ENCODE measurements at regions not wholly inside any gene's neighbourhood (a gene's known extent, or its start where the extent isn't known, plus 50 kb on each side); places are given as distances from the start of the nearest gene placed in this dataset.

DNA sequence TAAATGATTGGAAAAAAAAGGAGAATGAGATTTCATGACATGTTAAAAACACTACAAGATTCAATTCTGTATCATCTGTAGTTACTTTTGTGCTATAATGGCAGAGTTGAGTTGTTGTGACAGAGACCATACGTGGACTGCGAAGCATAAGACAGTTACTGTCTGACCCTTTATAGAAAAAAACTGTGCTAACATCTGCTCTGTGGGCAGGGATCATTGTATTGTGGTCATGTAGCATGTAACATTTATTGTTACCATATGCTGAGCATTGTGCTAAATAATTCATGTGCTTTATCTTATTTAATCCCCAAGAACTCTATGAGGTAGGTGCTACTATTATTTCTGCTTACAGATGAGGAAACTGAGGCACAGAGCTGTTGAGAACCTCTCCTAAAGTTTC lies 147.3 kb upstream of the HMHB1 start:
- no peak for DNase-seq (ENCODE audit: low spot score)

DNA sequence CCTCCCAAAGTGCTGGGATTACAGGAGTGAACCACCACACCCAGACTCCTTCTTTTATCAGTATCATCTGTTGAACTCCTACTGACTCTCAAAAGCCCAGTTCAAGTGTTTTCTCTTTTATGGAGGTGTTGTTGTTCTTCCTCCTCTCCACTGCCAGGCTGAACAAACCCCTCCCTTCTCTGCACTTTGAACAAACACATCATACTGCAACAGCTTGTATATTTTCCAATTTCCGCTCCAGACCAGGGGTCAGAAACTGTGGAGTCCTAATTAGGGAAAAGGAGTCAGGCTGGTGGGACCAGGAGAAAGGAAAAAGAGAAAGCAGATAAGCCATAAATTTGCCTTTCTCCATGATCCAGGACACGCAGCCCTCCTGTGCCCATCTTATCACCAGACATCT lies 148.1 kb upstream of the HMHB1 start:
- no peak for DNase-seq (ENCODE audit: low spot score)

DNA sequence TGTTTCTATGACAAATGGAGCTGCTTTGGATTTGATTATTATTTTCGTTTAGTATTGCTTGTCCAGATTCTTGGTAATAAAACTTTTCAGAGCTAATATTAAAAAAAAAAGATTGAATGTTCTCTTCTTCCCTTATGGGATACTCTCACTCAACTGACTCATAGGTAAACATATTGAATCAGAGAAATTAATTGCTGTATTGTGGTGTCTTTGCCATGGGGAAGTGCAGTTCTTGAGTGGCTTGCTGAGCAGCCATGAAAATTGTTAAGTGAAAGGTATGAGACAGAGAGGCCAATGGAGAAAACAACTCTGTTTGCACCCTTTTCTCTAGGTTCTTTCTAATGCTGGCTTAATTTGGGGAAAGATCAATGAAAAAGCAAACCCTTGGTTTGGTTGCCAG lies 149.9 kb upstream of the HMHB1 start:
- DNase-seq (ENCODE audit: low spot score), result no peak

GRCh38 chr5:143660625-143661024 lies 151.3 kb upstream of the HMHB1 start:
- DNase-seq (ENCODE audit: low spot score), result no peak

DNA sequence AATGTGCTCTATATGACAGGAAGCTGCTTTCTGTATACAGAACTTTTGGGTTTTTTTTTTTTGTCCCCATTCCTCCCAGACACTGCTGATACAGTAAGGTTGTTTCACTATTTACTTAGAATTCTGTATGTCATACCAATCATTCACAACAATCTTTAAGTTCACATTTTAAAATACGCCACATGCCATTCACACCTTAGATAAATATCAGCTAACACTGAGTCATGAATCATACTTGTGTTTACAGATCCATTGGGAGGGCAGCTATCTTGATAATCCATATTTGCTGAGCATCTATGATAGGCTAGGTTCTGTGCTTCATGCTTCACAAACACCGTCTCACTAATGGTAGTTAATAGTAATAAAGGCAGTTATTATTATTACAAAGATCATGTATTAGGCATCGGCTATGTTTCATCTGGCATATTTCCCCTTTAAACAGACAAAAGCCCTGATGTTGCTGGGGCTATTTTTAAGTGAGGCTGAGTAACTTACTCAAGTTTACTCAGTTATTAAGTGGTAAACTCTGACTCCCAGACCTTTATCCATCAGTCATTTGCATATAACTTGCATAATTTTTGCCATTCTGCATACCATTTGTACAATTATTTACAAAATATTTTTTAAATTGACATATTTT lies 152.2 kb upstream of the HMHB1 start:
- no peak for DNase-seq (ENCODE audit: low spot score)

DNA sequence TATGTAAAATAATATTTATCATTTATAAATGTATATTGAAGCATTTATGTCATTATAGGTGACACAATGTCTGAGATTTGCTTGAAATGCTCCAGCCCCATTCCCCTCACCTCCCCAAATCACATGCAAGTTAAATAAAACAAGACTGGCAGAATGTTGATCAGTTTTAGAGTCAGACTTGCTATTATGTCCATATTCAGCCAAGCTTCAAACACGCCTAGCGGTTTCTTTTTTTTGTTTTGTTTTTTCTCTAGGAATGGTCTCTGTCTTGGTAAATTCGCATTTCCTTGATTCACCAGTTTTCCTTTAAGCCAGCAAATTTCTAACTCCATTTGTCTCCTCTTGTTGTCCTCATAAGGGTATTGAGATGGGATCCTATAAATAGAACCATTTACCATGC lies 153.0 kb upstream of the HMHB1 start:
- no peak for DNase-seq (ENCODE audit: low spot score)

- DNase-seq (ENCODE audit: low spot score), result no peak
Observed at GRCh38 chr5:143657647-143658285, 154.2 kb upstream of the HMHB1 start.

- DNase-seq (ENCODE audit: low spot score), result no peak
Observed at GRCh38 chr5:143653766-143654282, 158.1 kb upstream of the HMHB1 start.

DNA sequence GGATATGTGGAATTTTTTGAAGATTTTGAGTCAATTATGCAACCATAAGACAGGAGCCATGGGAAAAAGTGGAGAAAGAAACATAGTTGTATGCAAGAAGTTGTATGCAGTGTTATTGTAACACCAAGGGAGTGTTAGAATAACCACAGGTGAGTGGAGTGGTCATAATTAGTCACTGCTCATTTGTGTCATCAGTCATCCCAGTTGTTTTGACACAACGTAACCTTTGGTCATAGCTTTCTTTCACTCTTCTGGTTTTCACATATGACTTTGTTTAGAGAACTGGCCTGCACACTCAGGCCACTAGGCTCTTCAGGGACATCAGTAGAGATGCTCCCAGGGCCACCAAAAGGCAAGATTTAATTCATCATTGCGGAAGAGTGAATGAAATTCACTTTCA lies 158.7 kb upstream of the HMHB1 start:
- DNase-seq (ENCODE audit: low spot score), result no peak

DNA sequence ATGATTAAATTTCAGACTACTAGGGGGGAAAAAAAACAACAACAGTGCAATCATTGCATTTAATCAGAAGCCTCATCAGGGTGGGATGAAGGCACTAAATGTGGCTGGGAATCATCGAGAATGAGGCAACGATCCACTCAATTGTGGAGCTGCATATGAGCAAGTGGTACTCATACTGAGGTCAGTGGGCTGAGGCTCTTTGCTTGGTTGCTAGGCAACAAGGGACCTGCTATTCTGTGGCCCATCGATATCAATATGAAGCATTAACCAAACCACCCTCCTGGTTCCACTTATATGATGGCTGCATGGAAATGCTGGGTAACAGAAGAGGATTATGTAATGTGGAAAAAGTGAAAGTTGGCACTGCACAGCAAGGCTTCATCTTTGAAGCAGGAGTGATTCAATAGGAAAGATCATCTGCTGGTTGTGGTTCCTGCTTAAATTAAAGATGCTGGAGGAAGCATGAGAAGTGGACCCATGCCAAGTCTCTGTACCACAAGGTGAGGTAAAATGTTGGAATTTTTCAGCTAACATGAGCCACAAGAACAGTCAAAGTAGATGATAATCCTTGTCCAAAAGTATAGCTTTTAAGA lies 159.8 kb upstream of the HMHB1 start:
- DNase-seq (ENCODE audit: low spot score), result no peak

DNA sequence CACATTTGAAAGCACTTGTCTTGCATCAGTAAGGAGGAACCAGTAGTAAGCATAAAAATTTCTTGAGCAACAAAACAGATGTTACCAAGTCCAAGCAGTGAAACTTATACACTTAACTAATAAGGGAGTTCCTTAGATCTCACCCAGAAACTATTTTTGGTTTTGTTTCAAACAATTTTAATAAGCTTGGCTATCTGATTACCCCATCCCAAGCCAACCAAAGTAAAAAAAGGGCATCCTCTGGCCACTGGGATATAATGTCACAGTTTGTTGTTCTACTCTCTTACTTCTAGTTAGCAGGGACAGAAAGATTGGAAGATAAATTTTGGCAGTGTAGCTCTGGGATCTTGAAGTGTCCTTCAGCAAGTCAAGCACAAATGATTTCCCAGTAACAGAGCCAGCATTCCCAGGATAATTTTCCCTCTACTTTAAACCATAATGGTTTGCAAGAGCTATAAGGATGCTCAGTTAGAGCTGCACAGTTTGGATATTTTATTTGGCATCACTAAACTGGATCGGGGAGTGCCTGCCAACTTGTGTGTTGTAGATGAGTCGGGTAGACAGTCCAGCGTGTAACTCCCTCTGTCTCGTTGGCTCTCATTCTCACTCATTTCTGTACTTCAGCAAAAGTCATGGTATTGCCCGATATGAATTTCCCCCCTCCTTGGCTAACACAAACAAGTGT lies 161.9 kb upstream of the HMHB1 start:
- DNase-seq (ENCODE audit: low spot score), result no peak

DNA sequence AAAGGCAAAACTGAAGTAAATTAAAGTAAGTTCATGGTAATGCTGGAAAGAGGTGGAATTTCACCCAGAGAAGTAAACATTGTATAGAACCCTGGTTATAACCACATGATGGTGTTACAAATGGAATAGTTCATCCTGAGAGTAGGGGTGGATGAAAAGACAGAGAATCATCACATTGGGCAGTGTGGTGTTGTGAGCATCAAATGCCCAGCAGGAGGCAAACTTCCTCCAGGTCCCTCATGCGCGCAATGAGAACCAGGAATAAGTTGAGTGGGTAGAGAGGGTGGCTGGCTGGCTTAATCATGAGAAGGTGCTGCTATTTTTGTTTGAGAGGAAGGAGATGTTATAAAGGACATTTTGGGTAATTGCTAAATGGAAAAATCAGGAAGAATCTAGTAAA lies 163.3 kb upstream of the HMHB1 start:
- DNase-seq (ENCODE audit: low spot score), result no peak

DNA sequence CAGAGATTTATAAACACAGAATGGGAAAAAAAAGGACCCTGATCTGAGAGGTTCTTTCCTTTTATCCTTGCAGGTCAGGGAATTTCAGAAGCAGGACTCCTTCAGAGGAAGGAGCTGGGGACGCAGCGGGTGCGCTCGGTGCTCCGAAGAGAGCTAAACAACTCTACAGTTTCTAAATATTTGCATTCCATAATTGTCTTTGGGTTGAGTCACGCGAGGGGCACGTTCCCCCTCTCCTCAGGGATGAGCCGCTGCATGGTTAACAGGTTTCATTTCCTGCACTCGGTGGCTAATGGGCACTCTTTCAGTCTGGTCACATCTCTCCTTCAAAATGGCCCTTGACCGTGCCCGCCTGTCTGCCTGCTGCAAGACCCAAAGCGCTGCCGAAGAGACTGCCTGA lies 165.0 kb upstream of the HMHB1 start:
- DNase-seq (ENCODE audit: low spot score), result no peak

DNA sequence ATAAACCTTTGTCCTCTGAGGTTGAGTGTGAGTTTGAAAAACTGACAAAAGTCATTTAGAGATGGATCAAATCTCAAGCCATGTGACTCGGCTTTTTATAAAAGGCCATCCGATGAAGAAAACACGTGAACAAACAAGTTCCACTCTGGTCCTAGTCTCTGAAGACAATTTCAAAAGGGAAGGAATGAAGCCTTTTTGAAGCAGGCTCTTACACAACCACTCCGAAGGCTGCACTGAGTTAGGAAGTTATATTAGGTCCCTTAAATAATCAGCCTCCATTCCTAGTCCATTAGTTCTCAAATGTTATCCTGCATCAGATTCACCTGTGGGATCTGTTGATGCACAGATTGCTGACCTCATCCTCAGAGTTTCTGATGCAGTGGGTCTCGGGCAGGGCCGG lies 166.6 kb upstream of the HMHB1 start:
- DNase-seq (ENCODE audit: low spot score), result no peak

DNA sequence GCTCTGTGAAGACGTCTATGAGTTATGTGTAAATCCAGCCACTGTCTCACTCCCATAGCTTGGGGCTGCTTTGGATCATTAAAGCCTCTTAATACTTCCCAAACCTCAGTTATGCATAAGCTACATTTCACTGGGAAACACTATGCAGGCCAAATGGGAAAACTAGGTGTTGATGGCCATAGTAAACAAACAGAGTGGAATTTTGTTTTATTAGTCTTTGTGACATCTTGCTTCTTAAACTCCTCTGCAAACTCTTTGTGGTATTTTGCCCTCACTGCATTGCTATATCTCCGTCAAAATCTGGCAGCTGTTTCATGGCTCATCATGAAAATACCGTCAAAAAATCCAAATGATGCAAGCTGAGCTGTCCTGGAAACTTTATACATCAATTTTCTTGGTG lies 167.2 kb upstream of the HMHB1 start:
- DNase-seq (ENCODE audit: low spot score), result no peak

GRCh38 chr5:143642791-143643190 lies 169.2 kb upstream of the HMHB1 start:
- peak; percentile 26 for DNase-seq (ENCODE audit: low spot score)

- no peak for DNase-seq (ENCODE audit: low spot score)
Observed at GRCh38 chr5:143641549-143642355, 170.2 kb upstream of the HMHB1 start.

- no peak for DNase-seq (ENCODE audit: low spot score)
Observed at GRCh38 chr5:143638654-143639053, 173.3 kb upstream of the HMHB1 start.

- peak; percentile 22 for DNase-seq (ENCODE audit: low spot score)
Observed at GRCh38 chr5:143636931-143637528, 174.9 kb upstream of the HMHB1 start.

DNA sequence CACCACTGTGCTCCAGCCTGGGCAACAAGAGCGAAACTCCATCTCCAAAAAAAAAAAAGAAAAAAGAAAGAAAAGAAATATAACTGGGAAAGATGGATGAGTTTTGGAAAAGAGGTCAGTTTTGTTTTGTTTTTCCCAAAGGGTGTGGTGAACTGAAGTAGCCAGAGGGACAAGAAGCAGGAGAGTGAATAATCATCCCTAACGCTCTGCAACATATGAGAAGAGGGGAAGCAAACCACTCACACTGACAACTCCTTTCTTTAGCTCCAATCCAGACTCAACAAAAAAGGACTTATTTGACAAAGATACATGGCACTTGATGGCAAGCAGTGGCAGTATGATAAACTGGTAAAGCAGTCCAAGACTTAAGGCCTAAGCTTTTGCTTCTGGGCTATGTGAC lies 176.1 kb upstream of the HMHB1 start:
- DNase-seq (ENCODE audit: low spot score), result no peak

DNA sequence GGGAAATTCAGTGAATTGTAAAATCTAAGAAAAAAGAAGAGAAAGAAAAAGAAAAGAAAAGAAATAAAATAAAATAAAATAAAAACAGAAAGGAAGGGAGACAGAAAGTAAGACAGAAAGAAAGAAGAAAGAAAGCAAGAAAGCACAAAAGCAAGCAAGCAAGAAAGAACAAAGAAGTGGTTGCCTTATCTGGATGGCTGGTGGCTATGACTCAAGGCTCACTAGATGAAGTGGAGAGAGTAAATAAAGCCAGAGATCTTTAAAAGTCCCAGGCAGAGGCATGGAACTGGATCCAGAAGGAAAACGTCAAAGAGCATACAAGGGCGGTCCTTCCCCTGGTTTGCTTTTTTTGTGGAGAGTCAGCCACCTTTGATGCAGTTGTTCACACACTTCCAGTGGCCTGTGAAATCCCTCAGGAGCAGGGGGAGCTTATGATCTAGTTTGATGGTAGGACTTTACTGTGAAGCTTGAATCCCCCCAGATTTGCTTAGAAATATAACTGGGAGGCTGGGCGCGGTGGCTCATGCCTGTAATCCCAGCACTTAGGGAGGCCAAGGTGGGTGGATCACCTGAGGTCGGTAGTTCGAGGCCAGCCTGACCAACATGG lies 176.7 kb upstream of the HMHB1 start:
- peak; percentile 39 for DNase-seq (ENCODE audit: low spot score)
